ENCODE measurements at regions not wholly inside any gene's neighbourhood (a gene's known extent, or its start where the extent isn't known, plus 50 kb on each side); places are given as distances from the start of the nearest gene placed in this dataset.
"Not testable (repeated sequence)": the region's sequence is repeated elsewhere in the genome, so short reads cannot be mapped to it uniquely, and the experiment has no call there.

DNA sequence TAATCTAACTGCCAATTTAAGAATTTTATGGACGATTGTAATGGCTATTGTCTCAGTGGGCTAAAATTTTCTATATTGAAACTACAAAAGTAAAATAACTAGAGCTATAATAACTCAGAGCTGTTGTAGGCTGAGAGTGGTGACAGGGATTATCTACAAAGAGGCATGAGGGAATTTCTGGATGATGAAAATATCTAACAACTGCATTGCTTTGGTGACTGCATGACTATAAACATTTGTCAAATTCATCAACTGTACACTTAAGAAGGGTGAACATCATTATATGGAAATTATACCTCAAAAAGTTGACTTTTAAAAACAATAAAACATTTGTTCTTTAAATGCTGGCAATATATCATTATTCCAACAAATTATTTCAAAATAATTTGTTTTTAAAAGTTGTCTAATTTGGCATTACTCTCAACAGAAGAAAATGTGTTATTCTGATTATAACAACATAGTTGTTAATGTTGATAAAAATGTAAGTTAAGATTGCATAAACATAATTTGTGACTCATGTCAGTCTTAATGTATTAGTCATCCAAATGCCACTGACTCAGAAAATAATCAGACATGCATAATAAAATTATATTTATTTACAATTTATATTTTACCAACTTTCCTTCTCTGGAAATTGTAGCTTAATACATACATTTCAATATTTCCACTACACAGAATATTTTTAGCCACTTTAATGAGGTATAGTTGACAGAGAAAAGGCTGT lies 865.1 kb upstream of the VRK2 start:
- DNase-seq: no peak

DNA sequence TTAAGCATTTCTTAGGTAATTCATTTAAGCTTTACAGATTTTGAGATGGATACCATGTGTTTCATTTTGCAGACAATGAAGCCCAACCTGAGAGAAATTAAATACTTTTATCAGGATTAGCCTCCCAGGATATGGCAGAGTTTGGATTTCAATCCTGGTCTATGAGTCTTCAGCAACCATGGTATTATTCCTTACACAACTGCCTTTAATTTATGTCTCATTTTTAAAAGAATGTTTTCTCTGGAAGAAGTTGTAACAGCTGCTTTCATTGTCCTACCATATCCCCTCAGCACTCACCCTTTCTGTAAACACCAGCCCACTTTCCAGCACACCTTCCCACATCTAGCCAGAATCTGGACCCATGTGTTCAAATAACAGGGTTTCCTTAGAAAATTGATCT lies 863.7 kb upstream of the VRK2 start:
- DNase-seq: no peak

DNA sequence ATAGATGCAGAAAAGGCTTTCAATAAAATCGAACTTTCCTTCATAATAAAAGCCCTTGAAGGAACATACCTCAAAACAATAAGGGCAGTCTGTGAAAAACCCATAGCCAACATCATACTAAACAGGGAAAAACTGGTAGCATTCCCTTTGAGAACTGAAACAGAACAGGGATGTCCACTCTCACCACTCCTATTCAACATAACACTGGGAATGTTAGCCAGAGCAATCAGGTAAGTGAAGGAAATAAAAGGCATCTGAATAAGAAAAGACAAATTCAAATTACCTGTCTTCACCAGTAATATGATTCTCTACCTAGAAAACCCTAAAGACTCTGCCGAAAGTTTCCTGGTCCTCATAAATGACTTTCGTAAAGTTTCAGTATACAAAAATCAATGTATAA lies 861.0 kb upstream of the VRK2 start:
- DNase-seq: no peak

DNA sequence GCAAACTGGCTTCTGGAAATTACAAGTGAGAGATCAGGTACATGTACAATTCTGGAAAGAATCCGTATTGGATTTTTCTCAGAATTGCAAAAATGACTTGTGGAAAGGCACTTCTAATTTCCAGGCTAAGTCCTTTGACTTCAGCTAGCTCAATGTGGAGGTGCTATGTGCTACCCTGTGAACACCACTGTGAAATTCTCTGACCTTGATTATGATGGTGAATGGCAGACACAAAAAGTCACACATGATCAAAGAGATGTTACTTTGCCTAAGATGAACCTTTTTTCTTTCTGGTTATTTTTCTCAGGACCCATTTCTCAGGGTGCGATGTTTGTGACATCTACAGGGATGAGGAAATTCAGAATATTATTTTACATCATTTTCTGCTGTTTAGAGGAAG lies 856.6 kb upstream of the VRK2 start:
- no peak for DNase-seq

DNA sequence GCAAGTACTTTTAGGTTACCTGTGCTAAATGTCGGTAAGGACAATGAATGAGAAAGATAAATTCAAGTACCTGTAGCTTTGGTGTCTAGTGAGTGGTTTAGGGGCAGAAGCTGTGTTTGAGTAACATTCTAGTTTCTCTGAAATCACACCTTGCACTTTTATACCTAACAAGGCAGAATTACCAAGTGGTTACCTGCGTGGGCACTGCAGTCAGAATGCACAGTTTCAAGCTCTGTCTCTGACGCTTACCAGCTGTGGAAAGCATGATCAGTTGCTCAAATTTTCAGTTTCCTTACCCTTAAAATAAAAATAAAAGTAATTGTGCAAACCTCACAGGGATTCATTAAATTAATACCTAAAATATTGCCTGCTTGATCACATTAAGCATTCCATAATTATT lies 846.9 kb upstream of the VRK2 start:
- DNase-seq: no peak

DNA sequence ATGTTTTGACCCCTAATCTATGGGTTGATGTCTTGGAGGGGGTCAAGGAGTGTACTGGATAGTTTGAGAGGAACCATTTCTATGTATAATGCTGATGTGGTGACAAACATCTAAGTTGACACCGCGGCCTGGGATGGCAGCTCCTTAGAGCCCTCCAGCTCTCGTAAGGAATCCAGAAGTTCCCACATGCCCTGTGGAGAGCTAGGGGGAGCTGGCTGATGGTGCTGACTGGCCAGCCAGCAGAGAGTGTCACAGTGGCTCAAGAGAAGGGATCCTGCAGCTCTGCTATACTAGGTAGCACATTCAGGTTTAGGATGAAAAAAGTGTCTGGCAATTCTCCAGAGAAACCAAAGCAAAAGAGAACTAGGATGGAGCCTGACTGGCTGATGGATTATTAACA lies 842.2 kb upstream of the VRK2 start:
- DNase-seq: no peak

DNA sequence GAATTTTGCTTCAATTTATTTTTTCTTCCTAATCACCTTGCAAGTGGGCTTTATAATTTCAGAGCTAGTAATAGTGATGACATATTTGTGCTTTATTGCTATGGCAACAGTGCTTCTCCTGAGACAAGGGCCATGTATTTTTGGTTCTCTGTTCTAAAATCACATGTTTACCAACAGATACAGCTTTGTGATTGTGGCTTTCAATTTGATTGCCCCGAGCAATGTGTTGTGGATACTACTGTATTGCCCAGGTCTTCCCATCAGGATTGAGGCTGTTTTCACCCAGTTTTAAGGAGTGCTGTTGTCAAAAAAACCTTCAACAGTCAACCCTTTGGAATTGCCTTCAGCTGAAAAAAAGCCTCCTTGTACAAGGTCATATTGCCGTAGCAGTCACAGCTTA lies 841.4 kb upstream of the VRK2 start:
- no peak for DNase-seq

DNA sequence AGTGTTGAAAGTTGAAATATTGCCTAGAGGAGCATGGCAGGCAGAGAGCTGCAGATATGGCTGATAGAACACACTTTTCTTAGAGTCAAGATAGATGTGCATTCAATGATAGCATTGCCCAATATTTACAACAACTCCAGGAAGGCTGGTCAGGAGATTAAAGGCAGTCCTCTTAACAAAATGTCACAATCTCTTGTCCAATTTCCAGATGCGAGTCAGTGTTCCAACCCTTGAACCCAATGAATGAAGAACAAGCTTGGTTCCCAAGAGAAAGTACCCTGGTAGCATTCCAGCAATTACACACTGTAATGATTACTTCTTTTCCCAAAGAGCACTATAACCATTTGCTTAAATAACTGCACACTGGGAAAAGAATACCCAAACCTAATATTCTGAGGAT lies 839.4 kb upstream of the VRK2 start:
- DNase-seq: no peak

DNA sequence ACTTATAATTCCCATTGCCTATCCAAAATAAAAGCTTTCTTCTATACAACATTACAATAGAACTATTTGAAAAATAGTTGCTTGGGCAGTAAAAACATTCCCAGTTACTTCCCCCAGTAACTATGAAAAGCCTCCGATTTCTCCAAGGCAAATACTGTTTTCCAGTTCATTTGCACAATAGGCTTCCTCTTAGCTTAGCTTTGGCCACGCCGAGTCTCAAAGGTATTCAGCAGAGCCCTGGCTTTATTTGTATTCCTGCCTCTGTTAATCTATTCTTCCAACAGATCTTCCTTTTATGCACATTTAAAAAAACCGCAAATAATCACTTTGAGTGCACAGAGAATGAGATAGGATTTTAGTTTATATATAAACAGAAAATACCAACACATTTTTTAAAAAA lies 836.8 kb upstream of the VRK2 start:
- no peak for DNase-seq

DNA sequence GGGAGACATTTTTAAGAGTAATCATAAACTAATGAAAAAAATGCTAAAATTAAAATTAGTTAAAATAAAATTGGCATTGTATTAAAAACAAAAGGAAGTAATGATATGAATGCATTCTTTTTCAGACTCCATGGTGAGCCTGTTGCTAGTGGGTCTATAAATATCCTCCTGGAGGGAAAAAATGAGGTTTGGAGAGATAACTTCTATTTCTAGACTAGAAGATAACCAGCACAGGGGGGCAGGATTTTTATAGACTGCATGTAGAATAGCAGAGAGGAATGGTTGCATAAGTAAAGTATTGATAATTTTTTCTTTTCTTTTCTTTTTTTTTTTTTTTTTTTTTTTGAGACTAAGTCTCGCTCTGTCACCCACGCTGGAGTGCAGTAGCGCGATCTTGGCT lies 835.8 kb upstream of the VRK2 start:
- DNase-seq: no peak

DNA sequence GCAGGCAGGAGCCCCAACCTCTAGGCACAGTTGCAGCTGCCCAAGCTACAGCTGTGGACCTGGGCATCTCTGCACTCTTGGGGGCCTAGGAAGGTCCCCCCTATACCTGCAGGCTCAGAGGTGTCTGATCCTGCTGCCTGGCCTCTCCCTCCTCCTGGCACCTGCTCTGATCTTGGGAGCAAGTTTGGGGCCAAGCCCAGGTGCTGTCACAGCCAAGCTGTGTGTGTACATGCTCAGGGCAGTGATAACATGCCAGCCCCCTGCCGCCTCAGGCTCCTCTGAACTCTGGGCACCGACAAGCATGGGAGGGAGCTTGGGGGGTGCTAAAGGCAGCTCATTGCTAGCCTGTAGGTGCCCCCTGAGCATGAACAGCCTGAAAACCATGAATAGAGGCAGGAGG lies 829.6 kb upstream of the VRK2 start:
- DNase-seq: no peak

DNA sequence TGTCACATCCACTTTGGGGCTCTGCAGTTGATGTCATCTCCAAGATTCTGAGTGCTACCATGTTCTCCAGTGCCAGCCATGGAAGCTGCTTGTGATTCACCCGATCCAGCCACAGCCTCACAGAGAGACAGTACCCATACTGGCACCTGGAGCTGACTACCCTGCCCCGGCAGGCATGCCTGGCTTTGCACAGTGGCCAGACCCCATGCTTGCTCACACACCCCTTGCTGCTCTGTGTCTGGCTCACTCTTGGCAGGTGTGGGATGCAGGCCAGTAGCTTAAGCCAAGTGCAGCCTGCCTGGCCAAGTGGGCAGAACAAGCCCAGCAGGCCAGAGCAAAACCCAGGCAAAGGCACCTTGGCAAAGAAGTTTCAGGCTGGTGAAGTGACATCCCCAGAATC lies 828.4 kb upstream of the VRK2 start:
- no peak for DNase-seq

DNA sequence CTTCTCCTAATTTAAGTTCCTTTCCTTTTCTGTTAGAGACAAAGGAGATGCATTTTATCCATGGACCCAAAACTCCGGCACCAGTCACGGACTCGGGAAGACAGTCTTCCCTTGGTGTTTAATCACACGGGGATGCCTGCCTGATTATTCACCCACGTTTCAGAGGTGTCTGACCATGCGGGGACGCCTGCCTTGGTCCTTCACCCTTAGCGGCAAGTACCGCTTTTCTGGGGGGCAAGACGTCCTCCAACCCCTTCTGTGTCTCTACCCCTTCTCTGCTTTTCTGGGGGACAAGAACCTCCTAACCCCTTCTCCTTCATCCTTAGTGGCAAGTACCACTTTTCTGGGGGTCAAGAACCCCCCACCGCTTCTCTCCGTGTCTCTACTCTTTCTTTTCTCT lies 816.9 kb upstream of the VRK2 start:
- DNase-seq: not testable (repeated sequence)

DNA sequence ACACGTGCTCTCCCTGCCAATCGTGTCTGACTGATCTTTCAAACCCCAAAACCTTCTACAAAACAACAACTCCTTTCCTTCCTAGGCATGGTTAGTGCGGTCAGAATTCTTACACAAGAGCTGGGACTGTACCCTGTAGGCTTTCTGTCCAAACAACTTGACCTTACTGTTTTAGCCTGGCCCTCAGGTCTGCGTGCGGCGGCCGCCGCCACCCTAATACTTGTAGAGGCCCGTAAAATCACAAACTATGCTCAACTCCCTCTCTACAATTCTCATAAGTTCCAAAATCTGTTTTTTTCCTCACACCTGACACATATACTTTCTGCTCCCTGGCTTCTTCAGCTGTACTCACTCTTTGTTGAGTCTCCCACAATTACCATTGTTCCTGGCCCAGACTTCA lies 814.3 kb upstream of the VRK2 start:
- DNase-seq: not testable (repeated sequence)

DNA sequence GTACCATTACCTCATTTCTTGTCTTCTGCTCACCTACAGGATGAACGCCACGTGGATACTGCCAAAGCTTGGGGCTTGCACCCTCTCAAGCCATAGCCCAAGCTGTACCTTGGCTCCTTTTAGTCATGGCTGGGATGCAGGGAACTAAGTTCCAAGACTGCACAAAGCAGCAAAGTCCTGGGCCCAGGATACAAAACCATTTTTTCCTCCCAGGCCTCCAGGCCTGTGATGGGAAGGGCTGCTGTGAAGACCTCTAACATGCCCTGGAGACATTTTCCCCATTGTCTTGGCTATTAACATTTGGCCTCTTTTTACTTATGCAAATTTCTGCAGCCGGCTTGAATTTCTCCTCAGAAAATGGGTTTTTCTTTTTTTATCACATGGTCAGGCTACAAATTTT lies 795.1 kb upstream of the VRK2 start:
- DNase-seq: not testable (repeated sequence)

DNA sequence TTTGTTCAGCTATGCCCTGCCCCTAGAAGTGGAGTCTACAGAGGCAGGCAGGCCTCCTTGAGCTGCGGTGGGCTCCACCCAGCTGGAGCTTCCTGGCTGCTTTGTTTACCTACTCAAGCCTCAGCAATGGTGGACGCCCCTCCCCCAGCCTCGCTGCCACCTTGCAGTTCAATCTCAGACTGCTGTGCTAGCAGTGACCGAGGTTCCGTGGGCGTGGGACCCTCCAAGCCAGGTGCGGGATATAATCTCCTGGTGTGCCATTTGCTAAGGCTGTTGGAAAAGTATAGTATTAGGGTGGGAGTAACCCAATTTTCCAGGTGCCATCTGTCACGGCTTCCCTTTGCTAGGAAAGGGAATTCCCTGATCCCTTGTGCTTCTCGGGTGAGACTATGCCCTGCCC lies 770.2 kb upstream of the VRK2 start:
- not testable (repeated sequence) for DNase-seq

DNA sequence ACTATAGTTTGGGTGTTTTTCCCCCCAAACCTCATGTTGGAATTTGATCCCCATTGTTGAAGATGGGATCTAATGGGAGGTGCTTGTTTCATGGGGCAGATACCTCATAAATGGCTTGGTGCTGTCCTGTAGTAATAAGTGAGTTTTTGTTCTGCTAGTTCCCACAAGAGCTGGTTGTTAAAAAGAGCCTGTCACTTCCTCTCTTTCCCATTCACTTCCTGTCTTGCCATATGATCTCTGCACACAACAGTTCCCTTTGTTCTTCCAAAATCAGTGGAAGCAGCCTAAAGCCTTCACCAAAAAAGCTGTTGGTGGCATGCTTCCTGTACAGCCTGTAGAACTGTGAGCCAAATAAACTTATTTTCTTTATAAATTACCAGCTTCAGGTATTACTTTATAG lies 768.2 kb upstream of the VRK2 start:
- DNase-seq: no peak

DNA sequence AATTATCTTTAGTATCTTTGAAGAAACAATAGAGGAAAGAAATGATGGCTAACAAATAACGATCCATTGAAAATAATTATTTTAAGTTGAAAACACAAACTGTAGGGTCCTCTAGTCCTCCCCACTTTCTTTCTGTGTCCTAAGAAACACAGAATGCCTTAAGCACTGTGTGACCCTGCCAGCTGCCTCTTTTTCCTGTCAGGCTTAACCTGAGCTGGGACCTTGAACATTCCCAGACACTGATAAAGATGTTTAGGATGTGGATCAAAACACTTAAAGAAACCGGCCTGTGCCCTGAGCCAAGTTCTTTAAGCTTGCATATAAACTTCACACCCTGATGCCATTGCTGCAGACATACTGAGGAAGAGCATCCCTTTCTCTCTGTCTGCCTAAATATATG lies 755.4 kb upstream of the VRK2 start:
- DNase-seq: no peak

DNA sequence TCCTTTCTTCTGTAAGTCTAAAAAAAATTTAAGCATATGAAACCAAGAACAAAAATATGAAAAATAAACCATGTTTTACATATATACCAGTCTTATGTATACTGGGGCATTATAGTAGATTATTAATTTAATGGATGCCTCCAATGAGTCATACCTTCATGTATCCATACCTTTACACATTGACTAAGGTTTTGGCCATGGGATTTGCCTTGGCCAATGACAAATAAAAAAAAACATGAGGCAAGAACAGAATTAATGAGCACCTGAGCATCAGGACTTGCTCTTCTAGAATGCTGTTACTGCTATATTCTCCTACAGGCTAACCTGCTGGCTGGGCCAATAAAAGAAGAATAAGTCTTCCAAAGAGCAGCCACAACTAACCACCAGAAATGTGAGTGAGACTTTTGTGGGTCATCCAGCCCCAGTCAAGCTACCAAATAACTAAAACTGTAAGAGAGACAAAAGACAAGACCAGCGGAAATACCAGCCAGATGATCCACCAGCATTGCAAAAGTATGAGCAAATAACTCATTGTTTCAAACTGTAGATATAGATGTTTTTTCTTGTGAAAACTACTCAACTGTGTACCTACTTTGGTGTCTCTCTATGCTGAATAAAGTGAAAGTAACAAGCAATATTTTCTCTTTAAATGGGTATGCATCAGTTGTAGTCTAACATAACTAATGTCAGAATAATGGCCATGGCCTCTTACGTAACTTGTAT lies 749.6 kb upstream of the VRK2 start:
- DNase-seq: no peak

DNA sequence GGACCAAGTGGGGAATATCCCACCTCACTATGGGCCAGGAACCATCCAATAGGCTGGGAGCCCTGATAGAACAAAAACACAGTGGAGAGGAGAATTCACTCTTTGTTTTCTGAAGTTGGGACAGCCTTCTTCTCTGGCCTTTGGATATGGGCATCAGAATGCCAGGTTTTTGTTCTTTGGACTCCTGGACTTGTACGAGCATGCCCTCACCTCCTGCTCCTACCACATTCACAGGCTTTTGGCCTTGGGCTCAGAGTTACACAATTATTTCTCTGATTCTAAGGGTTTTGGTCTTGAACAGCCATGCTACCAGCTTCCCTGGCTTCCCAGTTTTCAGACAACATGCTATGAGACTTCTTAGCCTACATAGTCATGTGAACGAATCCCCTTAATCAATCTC lies 732.9 kb upstream of the VRK2 start:
- DNase-seq: no peak

DNA sequence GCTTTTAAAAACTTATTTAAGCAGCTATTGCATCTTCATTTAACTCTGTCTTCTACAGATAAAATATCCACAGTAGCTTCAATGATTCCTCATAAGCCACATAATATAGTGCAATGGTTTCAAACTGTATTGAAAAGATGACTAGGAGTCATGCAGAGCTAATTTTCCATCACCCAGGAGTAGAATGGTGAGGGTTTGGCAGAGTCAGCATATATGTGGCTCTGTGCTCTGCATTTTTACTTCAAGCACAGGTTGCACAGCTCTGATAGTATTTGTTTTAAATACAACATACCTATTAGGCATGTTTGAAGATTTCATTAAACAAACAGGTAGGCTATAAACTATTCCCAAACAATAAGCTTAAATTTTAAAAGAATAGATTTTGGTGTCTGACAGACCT lies 731.9 kb upstream of the VRK2 start:
- DNase-seq: no peak

DNA sequence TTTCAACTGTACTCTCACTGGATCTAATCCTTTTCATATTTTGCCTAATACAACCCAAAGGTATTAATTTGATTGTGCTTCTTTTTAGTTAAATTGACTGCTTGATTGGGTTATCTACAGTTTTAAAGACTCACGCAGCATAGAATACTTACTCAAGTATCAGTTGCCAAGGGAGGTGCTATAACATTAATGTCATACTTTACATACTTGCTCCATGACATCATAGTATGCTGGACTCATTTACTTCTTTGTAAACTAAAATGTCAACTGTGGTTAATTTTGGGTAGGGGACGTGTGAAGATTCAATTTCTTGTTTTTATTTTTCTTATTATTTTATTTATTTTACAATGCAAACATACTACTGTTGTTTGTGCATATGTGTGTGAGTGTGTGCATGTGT lies 716.2 kb upstream of the VRK2 start:
- DNase-seq: no peak

DNA sequence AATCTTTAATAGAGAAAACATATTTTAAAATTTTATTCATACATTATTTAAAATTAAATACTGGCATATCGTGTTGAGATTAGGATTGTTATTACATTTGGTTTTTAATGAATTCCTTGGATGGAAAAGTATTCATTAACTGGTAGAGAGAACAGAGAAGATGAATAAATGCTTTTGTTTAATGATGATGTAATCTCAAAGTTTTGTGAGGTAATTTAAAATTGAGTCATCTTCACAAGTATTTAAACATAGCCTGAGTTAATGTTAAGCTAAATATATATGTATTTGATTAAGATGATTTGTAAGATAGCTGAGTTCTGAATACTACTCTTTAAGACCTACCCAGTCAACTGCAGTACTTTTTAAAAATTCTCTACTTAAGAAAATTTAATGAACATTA lies 713.4 kb upstream of the VRK2 start:
- no peak for DNase-seq

DNA sequence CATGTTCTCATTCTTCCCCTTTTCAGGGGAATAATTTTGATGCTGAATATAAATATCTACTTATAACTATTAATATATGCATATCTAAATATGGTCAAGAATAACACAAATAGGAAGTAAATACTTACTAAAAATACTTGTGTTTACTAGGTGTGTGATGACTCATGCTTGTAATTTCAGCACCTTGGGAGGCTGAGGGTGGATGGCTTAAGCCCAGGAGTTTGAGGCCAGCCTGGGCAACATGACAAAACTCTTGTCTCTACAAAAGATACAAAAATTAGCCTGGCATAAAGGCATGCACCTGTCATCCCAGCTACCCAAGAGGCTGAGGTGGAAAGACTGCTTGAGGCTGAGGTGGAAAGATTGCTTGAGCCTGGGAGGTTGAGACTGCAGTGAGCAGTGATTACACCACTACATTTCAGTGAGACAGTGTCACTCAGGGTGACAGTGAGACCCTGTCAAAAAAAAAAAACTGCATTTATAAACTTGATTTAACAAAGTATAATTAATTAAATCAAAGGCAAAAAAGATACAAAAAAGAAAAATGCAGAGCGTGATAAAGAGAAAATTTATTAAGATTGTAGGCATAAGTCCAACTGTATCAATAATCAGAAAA lies 703.1 kb upstream of the VRK2 start:
- DNase-seq: no peak

DNA sequence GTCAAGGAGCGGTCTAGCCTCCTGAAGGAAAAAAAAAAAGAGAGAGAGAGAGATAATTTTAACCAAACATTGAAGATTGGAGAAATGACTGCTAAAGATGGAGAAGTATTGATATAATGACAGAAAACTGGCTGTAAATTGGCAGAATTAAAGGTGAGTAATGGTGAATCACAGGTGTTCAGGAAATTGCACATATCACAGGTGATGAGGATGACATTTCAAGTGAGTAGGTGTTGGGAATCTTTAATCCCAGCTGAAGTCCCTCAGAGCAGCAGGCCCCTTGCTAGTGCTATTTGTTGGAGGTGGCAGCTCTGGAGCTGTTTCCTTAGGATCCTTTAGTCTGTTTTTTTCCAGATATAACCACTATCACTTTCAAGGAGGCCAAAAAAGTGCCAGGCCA lies 678.4 kb upstream of the VRK2 start:
- DNase-seq: no peak
